ENCODE measurements at regions not wholly inside any gene's neighbourhood (a gene's known extent, or its start where the extent isn't known, plus 50 kb on each side); places are given as distances from the start of the nearest gene placed in this dataset.

DNA sequence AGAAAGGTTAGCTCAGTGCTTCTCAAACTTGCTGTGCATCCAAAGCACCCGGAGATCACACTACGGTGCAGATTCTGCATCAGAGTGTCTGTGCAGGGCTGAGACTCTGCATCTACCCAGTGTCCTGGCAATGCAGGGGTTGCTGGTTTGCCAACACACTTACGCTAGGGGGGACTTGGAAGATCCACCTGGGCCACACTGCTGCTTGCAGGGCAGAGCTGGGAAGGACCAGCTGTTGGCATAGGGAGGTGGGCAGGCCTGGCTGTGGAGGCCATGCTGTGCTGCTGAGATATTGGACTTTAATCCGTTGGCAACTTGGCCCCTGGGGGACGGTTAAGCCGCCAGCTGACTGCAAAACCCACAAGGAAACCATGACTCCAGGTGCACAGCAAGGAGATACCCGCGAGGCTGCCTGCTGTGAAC is 397.6 kb upstream of the HS6ST1 start:
- no peak for TF ChIP-seq EZH2 (IDR thresholded peaks at IDR 0.05; ENCODE audit: low read depth)
- TF ChIP-seq, protein P1, sequence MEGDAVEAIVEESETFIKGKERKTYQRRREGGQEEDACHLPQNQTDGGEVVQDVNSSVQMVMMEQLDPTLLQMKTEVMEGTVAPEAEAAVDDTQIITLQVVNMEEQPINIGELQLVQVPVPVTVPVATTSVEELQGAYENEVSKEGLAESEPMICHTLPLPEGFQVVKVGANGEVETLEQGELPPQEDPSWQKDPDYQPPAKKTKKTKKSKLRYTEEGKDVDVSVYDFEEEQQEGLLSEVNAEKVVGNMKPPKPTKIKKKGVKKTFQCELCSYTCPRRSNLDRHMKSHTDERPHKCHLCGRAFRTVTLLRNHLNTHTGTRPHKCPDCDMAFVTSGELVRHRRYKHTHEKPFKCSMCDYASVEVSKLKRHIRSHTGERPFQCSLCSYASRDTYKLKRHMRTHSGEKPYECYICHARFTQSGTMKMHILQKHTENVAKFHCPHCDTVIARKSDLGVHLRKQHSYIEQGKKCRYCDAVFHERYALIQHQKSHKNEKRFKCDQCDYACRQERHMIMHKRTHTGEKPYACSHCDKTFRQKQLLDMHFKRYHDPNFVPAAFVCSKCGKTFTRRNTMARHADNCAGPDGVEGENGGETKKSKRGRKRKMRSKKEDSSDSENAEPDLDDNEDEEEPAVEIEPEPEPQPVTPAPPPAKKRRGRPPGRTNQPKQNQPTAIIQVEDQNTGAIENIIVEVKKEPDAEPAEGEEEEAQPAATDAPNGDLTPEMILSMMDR (conservative IDR thresholded peaks at IDR 0.05): no peak
